NCI-H2029 treated with DMSO at 0.1 percent for 48 hours (cell line): ENCODE measurements at regions not wholly inside any gene's neighbourhood (a gene's known extent, or its start where the extent isn't known, plus 50 kb on each side); places are given as distances from the start of the nearest gene placed in this dataset.

Experiments used
- DNase-seq: peaks from one replicate; lab custom pipeline; 2025; lab: John Stamatoyannopoulos, UW

DNA sequence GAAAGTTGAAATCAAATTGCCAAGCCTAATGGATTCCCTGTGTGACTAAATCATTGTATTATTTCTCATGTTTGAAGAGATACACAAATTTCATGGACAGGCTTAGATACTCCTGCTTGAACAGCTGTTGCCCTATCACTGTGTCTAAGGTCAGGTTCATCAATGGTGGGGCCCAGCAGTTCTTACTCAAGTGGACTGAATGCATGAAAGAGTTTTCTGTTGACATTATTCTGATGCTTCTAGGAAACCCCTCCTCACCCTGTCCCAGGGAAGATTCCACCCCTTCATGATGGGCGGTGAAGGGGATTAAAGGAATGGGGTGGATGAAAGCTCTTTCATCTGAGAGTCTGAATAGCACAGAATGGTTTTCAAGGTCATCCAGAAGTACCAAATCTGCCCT lies 148.8 kb downstream of the INO80D start:
- DNase-seq = no peak

- DNase-seq = no peak
These were observed 149.5 kb downstream of the INO80D start for GRCh38 chr2:205936446-205936845.

- DNase-seq = no peak
These were observed 151.5 kb downstream of the INO80D start for GRCh38 chr2:205934443-205934842.

GRCh38 chr2:205932861-205933260 lies 153.1 kb downstream of the INO80D start:
- no peak for DNase-seq

DNA sequence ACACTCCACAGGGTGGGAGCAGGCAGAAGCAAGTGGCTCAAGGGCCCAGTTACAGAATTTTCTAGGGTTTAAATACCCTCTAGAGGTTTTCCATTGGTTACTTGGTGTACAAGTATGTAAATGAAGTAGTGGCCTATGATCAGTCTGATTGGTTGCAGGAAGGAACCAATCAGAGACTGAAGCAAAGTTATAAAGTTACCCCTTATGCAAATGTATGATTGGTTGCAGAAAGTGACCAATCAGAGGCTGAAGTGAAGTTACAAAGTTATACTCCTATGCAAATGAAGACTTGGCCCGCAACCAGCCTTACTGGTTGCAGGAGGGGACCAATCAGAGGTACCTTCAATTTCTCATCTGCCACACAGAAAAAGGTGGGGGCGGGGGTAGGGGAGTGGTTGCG lies 154.6 kb downstream of the INO80D start:
- no peak for DNase-seq

DNA sequence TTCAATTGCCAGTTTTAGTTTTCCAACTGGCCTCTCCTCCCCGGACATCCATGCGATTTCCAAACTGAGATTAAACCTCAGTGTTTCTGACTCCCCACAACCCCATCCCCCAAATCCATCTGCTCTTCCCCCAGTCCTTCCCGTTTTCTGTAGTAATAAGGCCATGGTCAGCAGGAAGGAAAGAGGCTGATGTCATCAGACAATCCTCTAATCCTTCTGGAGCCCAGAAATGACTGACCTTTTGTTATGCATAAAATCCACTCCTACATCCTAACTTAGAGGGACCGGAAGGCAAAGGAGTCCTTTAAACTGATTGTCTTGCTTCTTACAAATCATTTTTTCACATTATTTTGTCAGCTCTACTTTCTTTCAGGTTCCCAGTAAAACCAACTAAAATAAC lies 155.8 kb downstream of the INO80D start:
- no peak for DNase-seq

GRCh38 chr2:205929246-205929942 lies 156.6 kb downstream of the INO80D start:
- no peak for DNase-seq

GRCh38 chr2:205925373-205926337 lies 160.3 kb downstream of the INO80D start:
- no peak for DNase-seq

DNA sequence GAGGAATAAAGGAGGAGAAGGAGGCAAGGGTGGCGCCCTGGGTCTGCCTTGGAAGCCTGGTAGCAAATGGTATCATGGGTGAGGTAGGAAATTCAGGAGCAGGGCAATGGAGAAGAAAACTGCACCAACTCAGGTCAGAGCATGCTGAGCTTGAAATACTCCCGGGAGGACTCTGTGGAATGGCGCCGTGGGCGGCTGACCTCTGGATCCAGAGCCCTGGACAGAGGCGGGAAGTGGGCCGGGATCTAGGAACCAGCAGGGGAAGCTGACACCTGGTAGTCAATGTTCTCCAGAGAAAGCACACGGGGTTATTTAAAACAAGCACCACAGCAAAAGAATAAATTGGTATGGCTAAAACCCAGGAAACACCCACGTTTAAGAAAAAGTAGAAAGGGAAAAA lies 161.3 kb downstream of the INO80D start:
- no peak for DNase-seq

GRCh38 chr2:205915130-205915524 lies 170.8 kb downstream of the INO80D start:
- DNase-seq = no peak

GRCh38 chr2:205914213-205915129 lies 171.5 kb downstream of the INO80D start:
- DNase-seq = no peak

- DNase-seq = no peak
These were observed 172.3 kb downstream of the INO80D start for GRCh38 chr2:205913668-205914067.

GRCh38 chr2:205911306-205911705 lies 174.7 kb downstream of the INO80D start:
- no peak for DNase-seq

GRCh38 chr2:205909184-205909572 lies 176.8 kb downstream of the INO80D start:
- no peak for DNase-seq

- no peak for DNase-seq
These were observed 177.5 kb downstream of the INO80D start for GRCh38 chr2:205908212-205909183.

DNA sequence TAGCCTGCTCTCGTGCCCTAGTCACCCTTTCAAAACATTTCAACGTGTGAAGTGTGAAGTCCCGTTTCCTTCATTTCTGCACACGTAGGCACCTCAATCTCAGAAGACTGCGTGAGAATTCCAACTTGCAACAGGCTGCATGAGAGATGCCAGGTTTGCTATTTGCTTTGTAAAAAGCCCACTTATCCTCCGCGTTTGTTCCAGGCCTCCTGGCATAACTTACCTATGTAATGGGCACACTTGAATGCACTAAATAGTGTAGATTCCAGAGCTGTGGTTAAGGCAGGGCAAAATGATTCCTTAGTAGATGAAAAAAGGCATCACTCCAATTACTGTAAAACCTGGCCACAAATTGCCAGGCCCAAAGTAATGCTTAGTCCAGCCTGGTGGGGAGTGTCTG lies 179.6 kb downstream of the INO80D start:
- no peak for DNase-seq

GRCh38 chr2:205905576-205905975 lies 180.4 kb downstream of the INO80D start:
- no peak for DNase-seq

- no peak for DNase-seq
These were observed 181.1 kb downstream of the INO80D start for GRCh38 chr2:205904873-205905272.

GRCh38 chr2:205903549-205904129 lies 182.3 kb downstream of the INO80D start:
- DNase-seq = no peak

DNA sequence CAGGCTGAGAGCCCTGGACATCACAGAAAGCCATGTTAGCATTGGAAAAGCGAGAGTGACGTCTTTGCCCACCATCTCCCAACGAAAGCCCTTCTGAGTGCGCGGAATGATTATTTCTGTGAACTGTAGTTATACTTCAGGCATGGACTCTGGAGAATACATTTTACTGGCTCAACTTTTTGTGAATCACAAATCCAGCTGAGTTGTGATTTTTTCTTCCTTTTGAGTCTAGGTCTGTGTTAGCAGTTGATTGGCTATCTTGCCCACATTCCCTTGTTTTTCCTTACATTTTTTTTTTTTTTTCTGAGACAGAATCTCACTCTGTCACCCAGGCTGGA lies 183.1 kb downstream of the INO80D start:
- no peak for DNase-seq
